Fibroblast of villous mesenchyme (primary cell): ENCODE measurements at regions not wholly inside any gene's neighbourhood (a gene's known extent, or its start where the extent isn't known, plus 50 kb on each side); places are given as distances from the start of the nearest gene placed in this dataset.
"Not testable (repeated sequence)": the region's sequence is repeated elsewhere in the genome, so short reads cannot be mapped to it uniquely, and the experiment has no call there.

Source experiments
- DNase-seq: peaks from one replicate; pipeline ENCODE4 v3.0.0-alpha.2; 2010; ENCODE audit warnings: low read depth
- H3K4me3 ChIP-seq: 2 replicates; pipeline ENCODE4 v1.5.1; 2011; ENCODE audit warnings: low read depth, mild to moderate bottlenecking, low read length
- CTCF ChIP-seq: IDR thresholded peaks from 2 replicates; pipeline ENCODE4 v1.5.1; 2012; ENCODE audit warnings: low read depth, mild to moderate bottlenecking, low read length; ENCODE audit not compliant: insufficient read depth

- TF ChIP-seq CTCF, result no peak
- no peak overlapping the region for H3K4me3 ChIP-seq
- no peak for DNase-seq
These were observed 244.3 kb downstream of the GADD45G start for GRCh38 chr9:89849096-89849495.

- H3K4me3 ChIP-seq, result no peak overlapping the region
- TF ChIP-seq CTCF, result no peak
- no peak for DNase-seq
These were observed 245.3 kb downstream of the GADD45G start for GRCh38 chr9:89850153-89850552.

- H3K4me3 ChIP-seq, result no peak overlapping the region
- no peak for TF ChIP-seq CTCF
- no peak for DNase-seq
These were observed 246.0 kb downstream of the GADD45G start for GRCh38 chr9:89850631-89851325.

GRCh38 chr9:89853161-89853560 is 248.3 kb downstream of the GADD45G start:
- no peak for TF ChIP-seq CTCF
- DNase-seq, result no peak
- no peak overlapping the region for H3K4me3 ChIP-seq

- no peak for DNase-seq
- no peak for TF ChIP-seq CTCF
- H3K4me3 ChIP-seq, result no peak overlapping the region
These were observed 249.1 kb downstream of the GADD45G start for GRCh38 chr9:89853931-89854330.

- H3K4me3 ChIP-seq, result no peak overlapping the region
- DNase-seq, result no peak
- TF ChIP-seq CTCF, result no peak
These were observed 250.1 kb downstream of the GADD45G start for GRCh38 chr9:89854715-89855475.

- H3K4me3 ChIP-seq, DNase-seq: not testable (repeated sequence)
These were observed 251.5 kb downstream of the GADD45G start for GRCh38 chr9:89856296-89856695.

- not testable (repeated sequence) for DNase-seq, H3K4me3 ChIP-seq
These were observed 252.1 kb downstream of the GADD45G start for GRCh38 chr9:89856950-89857349.

GRCh38 chr9:89859842-89860241 is 255.0 kb downstream of the GADD45G start:
- DNase-seq, H3K4me3 ChIP-seq: not testable (repeated sequence)

GRCh38 chr9:89861371-89861770 is 256.6 kb downstream of the GADD45G start:
- H3K4me3 ChIP-seq, DNase-seq: not testable (repeated sequence)
